ENCODE measurements at regions not wholly inside any gene's neighbourhood (a gene's known extent, or its start where the extent isn't known, plus 50 kb on each side); places are given as distances from the start of the nearest gene placed in this dataset.

DNA sequence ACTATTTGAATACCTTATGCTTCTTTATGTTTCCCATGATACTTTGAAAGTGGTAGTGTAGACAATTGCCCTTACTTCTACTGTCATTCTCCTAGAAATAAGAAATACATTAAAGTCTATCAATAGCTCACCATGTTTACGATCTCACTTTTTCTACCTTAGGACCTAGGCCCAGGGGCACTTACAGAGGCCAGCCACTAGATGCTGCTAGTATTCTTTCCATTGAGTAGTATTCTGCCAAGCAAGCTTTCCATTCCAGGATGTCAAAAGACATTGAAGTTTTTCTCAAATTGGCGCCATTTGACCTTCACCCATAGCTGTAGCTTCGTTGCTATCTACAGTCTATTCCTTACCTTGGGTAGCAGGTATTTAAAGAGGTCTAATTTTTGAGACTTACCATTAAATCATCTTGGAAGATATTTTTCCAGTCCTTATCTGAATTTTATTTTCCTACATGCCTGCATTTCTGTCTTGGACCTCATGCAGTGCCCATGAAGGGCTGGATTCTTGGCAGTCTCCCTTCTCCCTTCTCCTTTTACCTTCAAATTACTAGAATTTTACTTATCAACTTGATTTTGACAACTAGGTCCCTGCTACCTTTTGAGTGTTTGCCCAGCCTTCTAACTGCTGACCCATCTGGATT, 246.0 kb upstream of the NUDT12 start:
- Histone ChIP-seq H2BK120ac (ENCODE audit: low read depth, low read length) (no peak overlapping the region), H3K79me1 (ENCODE audit: low read depth in 1 of 2, low read length in 2 of 2) (no peaks in the 10 kb centered on the region), H2AK9ac (replicated peaks; ENCODE audit: low read depth, low read length, poor library complexity) (no peak overlapping the region), H3K9me3 (ENCODE audit: control insufficient read depth, insufficient read depth, low read length) (no peaks in the 10 kb centered on the region), H3K4me1 (ENCODE audit: control insufficient read depth, insufficient read depth, low read length) (no peaks in the 10 kb centered on the region), H2BK20ac (ENCODE audit: low read depth, low read length) (no peak overlapping the region), H4K20me1 (ENCODE audit: insufficient read depth, low read length) (no peaks in the 10 kb centered on the region), H3K36me3 (ENCODE audit: control insufficient read depth, insufficient read depth, low read length) (no peaks in the 10 kb centered on the region), H3K4me2 (ENCODE audit: low read depth, low read length) (no peak overlapping the region), H3K4me3 (ENCODE audit: insufficient read depth, low read depth, low read length) (no peak overlapping the region), H2AFZ (replicated peaks; ENCODE audit: low read length, poor library complexity) (no peak overlapping the region), H3K18ac (ENCODE audit: low read depth, low read length) (no peak overlapping the region), H3K14ac (replicated peaks; ENCODE audit: low read depth, low read length) (no peak overlapping the region), H2BK5ac (ENCODE audit: low read depth, low read length, poor library complexity, severe bottlenecking) (no peak overlapping the region), H3K9me1 (ENCODE audit: insufficient read depth, low read length) (no peaks in the 10 kb centered on the region), H3K27me3 (ENCODE audit: control insufficient read depth, insufficient read depth, low read length) (no peaks in the 10 kb centered on the region), H2BK15ac (ENCODE audit: low read depth, low read length) (no peak overlapping the region), H2AK5ac (ENCODE audit: low read depth, low read length) (no peak overlapping the region), H3K9ac (ENCODE audit: low read depth, low read length) (no peak overlapping the region), H3K27ac (ENCODE audit: insufficient read depth, low read length) (no peak overlapping the region), H4K91ac (ENCODE audit: insufficient read depth, low read depth, low read length) (no peak overlapping the region), H4K5ac (ENCODE audit: low read depth, low read length) (no peak overlapping the region), H3K56ac (ENCODE audit: extremely low read depth, insufficient read depth, low read length) (no peak overlapping the region), H3K23ac (ENCODE audit: low read depth, low read length) (no peak overlapping the region), H3K4ac (ENCODE audit: low read depth, low read length) (no peak overlapping the region), H4K8ac (ENCODE audit: low read depth in 2 of 2, low read length in 2 of 2) (no peak overlapping the region)
- intact Hi-C loops (cut with micrococcal nuclease) (loop anchor here (1.0 to 5.0 kb wide), 3 partner anchors 222 to 604 kb away; no protein-coding TSS in a partner anchor), in situ Hi-C loops (cut with MboI; ENCODE audit: low sequenced_read_pairs) (loop anchor here (5.0 to 25.0 kb wide), 2 partner anchors 369 to 604 kb away; no protein-coding TSS in a partner anchor), dilution Hi-C loops (cut with HindIII; ENCODE audit: low sequenced_read_pairs, unreplicated experiment) (no loop called here)
- no CpG with 5 or more reads among the region's 3 CpGs for WGBS, 2 experiments (ENCODE audit: extremely low coverage in 2 of 2, insufficient read length in 1 of 2)
- ChIA-PET POLR2A (ENCODE audit: unreplicated experiment) (no interaction called here), CTCF (interaction anchor here (0.7 to 1.2 kb wide), 3 partner anchors 34 to 370 kb away, joined by 3 to 8 read pairs (median 3); no protein-coding TSS in a partner anchor)
- TF ChIP-seq SMC3 (IDR thresholded peaks at IDR 0.05; ENCODE audit: low read depth, low read length) (peak; percentile 90), POLR2A (IDR thresholded peaks at IDR 0.05; ENCODE audit: low read depth, low read length) (no peak), RCOR1 (IDR thresholded peaks at IDR 0.05; ENCODE audit: insufficient replicate concordance, low read length) (no peak), MAFK (IDR thresholded peaks at IDR 0.05; ENCODE audit: low read depth, low read length) (peak; percentile 41), MXI1 (IDR thresholded peaks at IDR 0.05; ENCODE audit: borderline replicate concordance, low read depth, low read length) (no peak), RAD21 (IDR thresholded peaks at IDR 0.05; ENCODE audit: low read length) (peak; percentile 93), MAZ (IDR thresholded peaks at IDR 0.05; ENCODE audit: borderline replicate concordance, low read depth, low read length) (no peak)
- TF ChIP-seq, protein P1, sequence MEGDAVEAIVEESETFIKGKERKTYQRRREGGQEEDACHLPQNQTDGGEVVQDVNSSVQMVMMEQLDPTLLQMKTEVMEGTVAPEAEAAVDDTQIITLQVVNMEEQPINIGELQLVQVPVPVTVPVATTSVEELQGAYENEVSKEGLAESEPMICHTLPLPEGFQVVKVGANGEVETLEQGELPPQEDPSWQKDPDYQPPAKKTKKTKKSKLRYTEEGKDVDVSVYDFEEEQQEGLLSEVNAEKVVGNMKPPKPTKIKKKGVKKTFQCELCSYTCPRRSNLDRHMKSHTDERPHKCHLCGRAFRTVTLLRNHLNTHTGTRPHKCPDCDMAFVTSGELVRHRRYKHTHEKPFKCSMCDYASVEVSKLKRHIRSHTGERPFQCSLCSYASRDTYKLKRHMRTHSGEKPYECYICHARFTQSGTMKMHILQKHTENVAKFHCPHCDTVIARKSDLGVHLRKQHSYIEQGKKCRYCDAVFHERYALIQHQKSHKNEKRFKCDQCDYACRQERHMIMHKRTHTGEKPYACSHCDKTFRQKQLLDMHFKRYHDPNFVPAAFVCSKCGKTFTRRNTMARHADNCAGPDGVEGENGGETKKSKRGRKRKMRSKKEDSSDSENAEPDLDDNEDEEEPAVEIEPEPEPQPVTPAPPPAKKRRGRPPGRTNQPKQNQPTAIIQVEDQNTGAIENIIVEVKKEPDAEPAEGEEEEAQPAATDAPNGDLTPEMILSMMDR (conservative IDR thresholded peaks at IDR 0.05; ENCODE audit: low read depth, low read length), result peak; percentile 92
- peak; percentile 50 for DNase-seq
- ATAC-seq (ENCODE audit: low read depth), result peak; percentile 90
- BruUV-seq (replicated peaks), result no TSS peak

All from IMR-90 (cell line).